ENCODE measurements at regions not wholly inside any gene's neighbourhood (a gene's known extent, or its start where the extent isn't known, plus 50 kb on each side); places are given as distances from the start of the nearest gene placed in this dataset.

DNA sequence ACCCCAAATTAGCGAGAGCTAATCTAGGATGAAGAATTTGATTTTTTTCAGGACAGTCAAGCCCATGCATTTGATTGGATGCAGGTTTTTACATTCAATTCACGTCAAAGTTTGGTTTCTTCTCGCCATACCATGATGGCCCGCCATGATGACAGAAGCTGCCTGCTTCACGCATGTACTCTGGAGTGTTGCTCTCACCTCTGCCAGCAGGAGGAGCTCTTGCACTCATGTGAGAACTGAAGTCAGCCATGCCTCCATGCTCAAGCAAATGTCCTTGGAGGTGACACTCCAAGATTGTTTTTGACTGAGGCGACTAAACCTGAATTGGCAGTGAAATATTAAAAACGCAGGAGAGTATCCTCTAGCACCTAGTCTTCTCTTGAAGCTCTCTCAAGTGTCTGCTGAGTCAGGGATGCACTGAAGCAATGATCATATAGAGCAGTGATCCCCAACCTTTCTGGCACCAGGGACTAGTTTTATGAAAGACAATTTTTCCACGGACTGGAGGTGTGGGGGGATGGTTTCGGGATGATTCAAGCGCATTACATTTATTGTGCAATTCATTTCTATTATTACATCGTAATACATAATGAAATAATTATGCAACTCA, 120.9 kb downstream of the SAMMSON start:
- TF ChIP-seq CTCF (IDR thresholded peaks at IDR 0.05; ENCODE audit: low read depth, low read length), result peak; percentile 44
- DNase-seq (ENCODE audit: extremely low read depth, low read depth), result no peak

GRCh38 chr3:70127192-70127591, 127.7 kb downstream of the SAMMSON start:
- no peak for DNase-seq (ENCODE audit: extremely low read depth, low read depth)
- no peak for TF ChIP-seq CTCF (IDR thresholded peaks at IDR 0.05; ENCODE audit: low read depth, low read length)

DNA sequence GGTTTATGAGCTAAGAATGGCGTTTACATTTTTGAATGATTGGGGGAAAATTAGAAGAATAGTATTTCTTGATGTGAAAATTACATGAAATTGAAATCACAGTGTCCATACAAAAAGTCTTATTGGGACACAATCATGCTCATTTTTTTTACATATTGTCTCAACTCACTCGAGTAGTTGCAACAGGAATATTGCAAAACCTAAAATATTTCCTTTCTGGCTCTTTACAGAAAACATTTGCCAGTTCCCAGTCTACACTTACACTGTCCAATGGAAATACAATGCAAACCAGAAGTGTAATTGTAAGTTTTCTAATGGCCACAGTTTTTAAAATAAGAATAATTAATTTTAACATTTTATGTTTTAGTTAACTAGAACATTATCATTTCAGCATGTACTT, 137.8 kb downstream of the SAMMSON start:
- no peak for TF ChIP-seq CTCF (IDR thresholded peaks at IDR 0.05; ENCODE audit: low read depth, low read length)
- DNase-seq (ENCODE audit: extremely low read depth, low read depth), result no peak

DNA sequence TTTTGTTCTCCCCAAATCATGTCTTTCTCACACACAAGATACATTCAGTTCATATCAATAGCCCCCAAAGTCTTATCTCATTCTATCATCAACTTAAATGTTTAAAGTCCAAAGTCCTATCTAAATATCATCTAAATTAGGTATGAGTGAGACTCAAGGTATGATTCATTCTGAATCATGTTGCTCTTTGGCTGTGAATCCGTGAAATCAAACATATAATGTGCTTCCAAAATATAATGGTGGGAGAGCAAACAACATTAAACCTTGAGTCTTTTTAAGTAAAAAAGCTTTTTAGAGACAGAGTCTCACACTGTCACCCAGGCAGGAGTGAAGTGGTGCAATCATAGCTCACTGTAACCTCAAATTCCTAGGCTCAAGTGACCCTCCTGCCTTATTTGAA, 139.1 kb downstream of the SAMMSON start:
- no peak for DNase-seq (ENCODE audit: extremely low read depth, low read depth)
- no peak for TF ChIP-seq CTCF (IDR thresholded peaks at IDR 0.05; ENCODE audit: low read depth, low read length)
